SHP77 treated with DMSO at 0.1 percent for 48 hours (cell line): ENCODE measurements at regions not wholly inside any gene's neighbourhood (a gene's known extent, or its start where the extent isn't known, plus 50 kb on each side); places are given as distances from the start of the nearest gene placed in this dataset.

ENCODE experiments used
- DNase-seq: peaks from one replicate; lab custom pipeline; 2025; lab: John Stamatoyannopoulos, UW

DNA sequence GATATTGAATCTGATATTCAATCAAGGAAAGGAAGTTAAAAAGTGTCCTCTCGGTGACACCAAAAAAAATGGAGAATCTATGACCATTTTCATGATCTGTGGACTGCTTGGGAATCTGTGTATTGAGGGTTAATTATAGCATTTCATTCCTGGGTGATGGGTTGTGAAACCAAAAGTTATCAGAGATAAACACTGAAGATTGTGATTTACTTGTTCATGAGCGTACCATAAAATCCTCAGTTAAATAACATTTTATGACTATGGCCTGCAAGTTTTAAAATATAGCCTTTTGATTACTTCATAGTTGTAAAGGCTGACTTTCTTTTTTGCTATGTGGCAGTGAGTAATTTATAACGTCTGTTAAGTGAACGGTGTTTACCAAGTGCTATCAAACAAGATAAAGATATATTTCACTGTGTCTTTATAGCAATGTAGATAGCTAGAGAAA is 267.9 kb upstream of the SEMA6A start:
- no peak for DNase-seq

DNA sequence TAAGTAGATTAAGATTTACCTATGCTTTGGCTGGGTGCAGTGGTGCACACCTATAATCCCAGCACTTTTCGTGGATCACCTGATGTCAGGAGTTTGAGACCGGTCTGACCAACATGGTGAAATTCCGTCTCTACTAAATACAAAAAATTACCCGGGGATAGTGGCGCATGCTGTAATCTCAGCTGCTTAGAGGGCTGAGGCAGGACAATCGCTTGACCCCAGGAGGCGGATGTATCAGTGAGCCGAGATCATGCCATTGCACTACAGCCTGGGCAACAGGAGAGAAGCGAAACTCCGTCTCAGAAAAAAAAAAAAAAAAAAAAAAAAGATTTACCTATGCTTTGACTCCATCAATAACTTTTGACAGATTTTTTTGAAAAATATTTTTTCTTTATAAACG is 267.1 kb upstream of the SEMA6A start:
- DNase-seq, result no peak

- DNase-seq, result no peak
Measured at GRCh38 chr5:116838011-116838536, 263.5 kb upstream of the SEMA6A start.

DNA sequence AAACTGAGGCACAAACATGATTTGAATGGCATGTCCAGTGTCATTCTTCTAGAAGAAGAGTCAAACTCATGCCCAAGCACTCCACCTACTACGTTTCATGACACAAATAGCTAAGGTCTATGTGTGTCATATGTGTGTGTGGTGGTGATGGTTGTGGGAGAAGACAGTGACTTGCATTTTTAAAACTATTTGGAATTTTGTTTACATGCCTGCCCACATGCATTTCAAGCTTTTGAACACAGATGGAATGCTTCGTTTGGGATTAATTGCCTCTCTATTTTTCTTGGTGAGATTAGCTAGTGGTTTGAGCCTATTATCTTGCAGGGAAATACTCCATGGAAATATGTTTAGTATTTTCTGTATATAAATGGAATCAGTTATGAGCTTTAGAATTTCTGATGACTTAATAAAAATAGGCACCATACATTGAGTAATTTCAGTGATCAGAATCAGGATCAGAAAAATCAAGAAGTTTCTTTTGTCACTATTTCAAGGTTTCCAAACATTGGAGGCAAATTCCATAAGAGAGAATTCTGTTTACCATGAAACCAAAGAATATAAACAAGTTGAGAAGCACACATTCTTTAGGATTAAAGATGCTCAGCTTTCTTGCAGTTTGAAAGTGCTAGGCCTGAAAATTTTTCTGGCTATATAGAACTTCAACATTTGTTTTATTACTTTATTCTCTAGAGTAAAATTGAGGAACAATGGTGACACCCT is 260.3 kb upstream of the SEMA6A start:
- DNase-seq, result no peak

DNA sequence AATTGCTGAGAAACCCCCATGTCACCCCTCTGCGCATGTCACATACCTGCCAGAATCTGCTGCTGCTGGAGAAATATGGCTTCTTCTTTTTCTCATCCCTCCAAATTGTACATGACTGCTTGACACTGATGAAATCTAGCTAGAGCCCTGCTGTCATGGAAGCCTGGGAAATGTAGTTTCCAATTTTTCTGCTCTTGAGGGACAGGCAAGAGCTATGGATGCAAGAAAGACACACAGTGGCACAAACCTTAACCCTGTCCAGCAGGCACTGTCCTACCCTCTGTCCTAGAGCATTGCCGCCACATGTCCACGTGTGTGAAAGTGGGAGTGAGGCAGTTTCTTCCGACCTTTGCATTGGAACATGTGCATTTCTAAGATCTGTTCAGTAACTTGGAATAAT is 255.5 kb upstream of the SEMA6A start:
- no peak for DNase-seq

DNA sequence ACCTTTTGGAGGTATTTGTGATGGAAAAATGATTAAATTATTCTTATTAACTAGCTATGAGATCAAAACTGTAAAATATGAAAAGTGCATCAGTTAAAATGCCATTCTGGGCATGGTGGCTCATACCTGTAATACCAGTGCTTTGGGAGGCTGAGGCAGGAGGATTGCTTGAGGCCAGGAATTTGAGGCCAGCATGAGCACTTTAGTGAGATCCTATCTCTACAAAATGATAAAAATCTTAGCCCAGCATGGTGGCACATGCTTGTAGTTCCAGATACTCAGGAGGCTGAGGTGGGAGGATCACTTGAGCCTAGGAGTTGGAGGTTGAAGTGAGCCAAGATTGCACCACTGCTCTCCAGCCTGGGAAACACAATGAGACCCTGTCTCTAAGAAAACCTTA is 252.5 kb upstream of the SEMA6A start:
- DNase-seq, result no peak

DNA sequence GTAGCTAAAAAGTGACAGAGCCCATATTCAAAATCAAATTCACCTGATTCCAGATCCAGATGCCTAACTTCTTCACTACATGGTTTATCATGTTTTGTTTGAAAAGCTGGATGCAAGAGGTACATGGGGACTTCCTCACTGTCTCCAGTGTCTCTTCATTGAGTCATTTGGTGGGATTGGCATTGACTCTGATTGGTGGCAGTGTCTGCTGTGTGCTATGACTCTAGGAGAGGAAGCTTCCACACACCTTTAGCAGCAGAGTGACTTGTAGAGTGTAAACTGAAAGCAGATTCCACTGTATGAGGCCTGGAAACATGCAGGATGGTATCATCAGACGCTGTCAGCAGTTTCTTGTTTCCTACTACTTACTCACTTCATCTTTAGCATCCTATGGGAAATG is 250.9 kb upstream of the SEMA6A start:
- no peak for DNase-seq

DNA sequence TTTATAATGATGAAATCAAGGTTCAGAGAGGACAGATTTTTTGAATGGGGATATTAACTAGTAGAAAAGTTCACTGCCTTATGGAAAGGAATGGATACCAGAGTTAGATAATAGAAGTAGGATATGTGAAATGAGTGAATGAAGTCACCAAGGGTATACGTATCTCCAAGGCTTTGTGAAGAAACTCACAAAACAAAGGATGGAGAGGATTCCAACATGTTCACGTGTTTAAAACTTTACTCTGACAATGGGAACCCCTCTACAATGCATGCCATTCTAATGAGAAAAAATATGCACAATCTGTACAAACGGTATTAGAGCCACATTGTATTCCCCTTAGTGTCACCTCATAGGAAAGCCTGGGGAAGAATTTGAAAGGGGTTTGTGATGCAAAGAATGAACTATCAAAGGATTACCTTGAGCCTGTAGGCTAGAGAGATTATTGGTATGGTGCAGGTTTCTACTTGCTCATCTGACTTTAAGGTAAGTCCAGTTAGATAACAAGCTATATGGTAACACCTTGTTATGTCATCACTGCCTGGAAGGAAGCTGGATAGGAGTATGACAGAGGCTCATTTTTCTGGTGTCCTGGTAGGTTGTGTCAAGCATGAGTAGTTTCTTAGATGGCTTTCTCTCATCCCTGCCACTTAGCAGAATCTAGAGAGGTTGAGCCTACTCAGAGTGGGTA is 250.3 kb upstream of the SEMA6A start:
- no peak for DNase-seq

DNA sequence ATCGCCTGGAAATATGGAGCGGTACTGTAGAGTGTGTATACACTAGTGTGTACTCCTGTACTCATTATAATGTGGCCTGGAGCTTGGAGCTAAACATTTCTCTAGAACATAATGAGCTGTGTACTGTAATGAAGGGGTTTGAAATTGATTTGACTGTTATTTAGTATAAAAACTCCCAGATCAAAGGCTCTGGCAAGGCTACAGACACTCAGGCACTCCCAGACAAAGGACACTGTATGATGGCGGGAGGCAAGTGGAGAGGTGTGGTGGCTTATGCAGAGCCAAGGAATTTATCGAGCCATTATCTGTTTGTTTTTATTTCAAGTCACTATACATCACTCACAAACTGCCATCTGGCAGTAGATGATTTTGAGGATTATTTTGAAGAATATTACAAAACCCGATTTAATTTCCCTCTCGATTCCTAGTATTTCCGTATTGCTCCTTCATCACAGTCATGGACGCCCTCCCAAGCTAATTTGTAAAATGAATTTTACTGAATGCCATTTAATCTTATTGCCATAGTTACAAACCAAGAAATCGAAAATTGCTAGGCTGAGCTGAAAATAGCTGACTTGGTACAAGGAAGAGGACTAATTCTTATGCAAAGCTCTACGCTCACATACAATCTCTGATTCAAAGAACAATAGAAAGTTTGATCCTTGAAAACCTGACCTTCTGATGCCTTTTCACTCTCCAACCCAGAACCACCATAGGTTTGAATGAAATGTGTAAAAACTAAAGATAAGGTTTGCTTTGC is 240.2 kb upstream of the SEMA6A start:
- DNase-seq, result no peak

- DNase-seq, result no peak
Measured at GRCh38 chr5:116813906-116814305, 239.3 kb upstream of the SEMA6A start.

- DNase-seq, result no peak
Measured at GRCh38 chr5:116813356-116813755, 238.7 kb upstream of the SEMA6A start.

DNA sequence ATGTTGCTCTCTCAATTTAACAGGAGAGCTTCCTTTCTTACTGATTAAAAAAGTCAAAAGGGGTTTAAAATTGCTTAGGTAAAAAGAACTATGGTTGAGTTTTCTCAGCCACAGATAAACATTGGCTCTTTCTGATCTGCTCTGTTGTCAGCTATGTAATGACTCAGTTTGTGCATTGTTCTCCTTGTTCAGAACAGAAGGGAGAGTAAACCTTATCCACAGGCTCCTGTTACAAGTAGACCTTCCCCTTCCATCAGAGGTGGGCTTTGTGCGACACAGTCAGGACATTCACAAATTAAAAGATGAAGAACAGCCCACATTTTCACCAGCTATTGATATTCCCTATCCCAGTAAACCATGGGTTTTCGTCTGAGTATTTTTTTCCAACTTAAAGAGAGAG is 236.3 kb upstream of the SEMA6A start:
- no peak for DNase-seq

- DNase-seq, result no peak
Measured at GRCh38 chr5:116806836-116807235, 232.2 kb upstream of the SEMA6A start.

- DNase-seq, result no peak
Measured at GRCh38 chr5:116799401-116799800, 224.8 kb upstream of the SEMA6A start.

DNA sequence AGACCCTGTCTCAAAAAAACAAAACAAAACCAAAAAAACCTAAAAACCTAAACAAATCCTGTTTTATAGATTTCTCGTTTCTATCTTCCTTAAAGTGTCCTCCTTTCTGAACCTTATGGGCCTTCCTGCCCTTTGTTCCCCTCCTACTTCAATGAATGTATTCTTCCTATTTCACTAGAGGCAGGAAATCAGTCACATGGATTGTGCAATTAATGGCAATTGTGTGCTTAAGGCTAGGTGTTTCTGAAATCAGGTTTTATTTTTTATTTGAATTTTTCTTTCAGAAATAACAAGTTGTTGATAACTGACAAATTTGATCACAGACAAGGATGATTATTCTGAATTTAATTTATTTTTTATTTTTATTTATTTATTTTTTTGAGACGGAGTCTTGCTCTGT is 220.6 kb upstream of the SEMA6A start:
- DNase-seq, result no peak

DNA sequence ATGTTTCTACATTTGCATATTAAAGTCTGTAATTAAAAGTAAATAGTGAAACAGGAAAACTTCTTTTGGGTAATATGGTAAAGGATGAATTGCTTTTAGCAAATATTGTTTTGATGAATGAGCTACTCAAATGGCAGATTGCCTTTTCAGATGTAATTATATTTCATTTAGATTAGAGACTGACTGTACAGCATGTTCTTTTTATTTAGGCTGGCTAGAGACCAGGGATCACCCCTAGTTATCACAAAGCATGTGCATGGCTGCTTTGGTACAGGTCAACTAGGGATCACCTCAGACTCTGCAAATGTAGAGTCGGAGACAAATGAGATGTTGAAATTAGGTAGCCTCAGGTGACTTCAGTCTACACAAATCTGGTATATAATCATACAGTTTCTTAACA is 214.9 kb upstream of the SEMA6A start:
- no peak for DNase-seq

- DNase-seq, result no peak
Measured at GRCh38 chr5:116788851-116789403, 214.3 kb upstream of the SEMA6A start.

DNA sequence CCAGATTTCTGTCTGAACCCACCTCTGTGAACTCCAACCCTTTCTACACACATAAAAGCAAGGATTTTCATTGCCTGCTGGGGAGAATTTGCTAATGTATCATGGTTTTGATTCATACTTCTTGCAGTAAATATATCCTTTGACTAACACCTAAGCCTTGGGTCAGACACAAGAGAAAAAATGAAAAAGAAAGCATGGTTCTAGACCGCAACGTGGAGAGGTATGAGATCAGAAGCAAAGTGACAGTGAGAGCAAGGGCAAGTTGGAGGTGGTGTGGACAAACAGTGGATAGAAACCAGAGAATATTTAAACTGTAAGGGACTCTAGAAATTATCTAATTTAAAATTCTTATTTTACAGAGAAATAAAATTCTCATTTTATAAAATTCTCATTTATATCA is 212.9 kb upstream of the SEMA6A start:
- DNase-seq, result no peak

DNA sequence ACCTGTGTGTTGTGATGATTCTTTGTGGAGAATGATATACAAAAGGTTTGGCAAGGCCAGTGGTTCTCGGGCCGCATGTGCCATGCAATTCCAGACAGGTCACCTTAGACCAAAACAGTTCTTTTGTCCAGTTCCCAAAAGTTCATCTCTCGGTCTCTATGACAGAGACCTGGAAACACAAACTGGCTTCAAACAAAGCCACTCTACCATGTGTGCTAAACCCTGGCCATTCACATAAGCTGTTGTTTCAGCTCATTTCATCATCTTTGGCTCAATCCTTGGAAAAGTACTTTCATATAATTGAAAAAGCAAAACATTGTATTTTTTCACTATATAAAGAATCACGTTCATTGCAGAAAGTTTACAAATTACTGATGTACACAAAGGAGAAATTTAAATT is 210.5 kb upstream of the SEMA6A start:
- no peak for DNase-seq

DNA sequence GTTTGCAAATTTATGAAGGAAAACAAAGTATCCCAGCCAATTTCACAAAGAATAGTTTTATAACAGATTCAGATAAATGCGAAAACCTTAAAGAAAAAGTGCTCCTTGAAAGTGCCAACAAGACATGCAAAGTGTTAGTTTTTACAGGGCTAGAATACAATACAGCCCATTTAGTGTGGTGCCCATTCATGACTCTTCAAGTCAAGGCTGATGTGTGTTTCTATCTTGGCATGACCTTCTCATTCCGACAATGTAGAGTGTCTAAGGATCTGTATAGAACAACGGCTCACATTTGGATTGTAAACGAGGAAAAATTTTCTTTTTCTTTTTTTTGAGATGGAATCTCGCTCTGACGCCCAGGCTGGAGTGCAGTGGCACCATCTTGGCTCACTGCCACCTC is 205.2 kb upstream of the SEMA6A start:
- no peak for DNase-seq

- DNase-seq, result no peak
Measured at GRCh38 chr5:116778651-116779280, 204.1 kb upstream of the SEMA6A start.

DNA sequence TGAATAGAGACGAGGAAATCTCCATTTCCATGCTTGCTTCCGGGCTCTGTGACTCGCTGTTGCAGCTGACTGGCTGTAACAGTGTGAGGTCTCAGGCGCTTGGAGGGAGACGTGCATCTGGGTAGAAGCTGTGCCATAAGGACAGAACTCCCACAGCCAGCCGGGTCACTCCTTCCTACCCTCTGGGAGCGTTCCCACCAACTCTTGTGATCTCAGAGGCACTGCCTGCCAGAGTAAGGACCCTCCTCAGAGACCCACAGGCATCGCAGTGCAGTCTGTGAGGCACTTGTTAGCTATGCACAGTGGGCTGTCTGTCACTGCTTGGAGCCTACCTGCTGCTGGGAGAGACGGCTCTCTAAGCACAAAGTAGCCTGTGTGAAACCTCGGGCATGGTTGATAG is 203.4 kb upstream of the SEMA6A start:
- no peak for DNase-seq
